ENCODE measurements at regions not wholly inside any gene's neighbourhood (a gene's known extent, or its start where the extent isn't known, plus 50 kb on each side); places are given as distances from the start of the nearest gene placed in this dataset.

DNA sequence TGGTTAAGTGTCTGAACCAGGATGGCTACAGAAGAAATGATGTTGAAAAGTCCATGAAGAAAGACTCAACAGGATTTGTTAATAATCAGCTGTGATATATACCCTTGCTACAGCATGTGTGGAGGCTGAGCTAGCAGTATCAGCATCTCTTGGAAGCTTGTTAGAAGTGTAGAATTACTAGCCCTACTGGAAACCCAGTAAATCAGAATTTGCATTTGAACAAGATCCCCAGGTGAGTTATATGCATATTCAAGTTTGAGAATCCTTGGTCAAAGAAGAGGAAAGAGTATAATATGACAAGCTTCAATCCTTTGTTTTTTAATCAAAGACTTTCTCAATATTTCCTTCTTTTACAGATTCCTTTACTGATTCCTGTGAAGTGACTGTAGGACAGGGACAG lies 109.0 kb upstream of the KCNJ3 start:
- no peak for TF ChIP-seq POLR2A (IDR thresholded peaks at IDR 0.05)
- TF ChIP-seq CTCF (IDR thresholded peaks at IDR 0.05): no peak
